NCI-H774 (cell line): ENCODE measurements at regions not wholly inside any gene's neighbourhood (a gene's known extent, or its start where the extent isn't known, plus 50 kb on each side); places are given as distances from the start of the nearest gene placed in this dataset.
"Not testable (repeated sequence)": the region's sequence is repeated elsewhere in the genome, so short reads cannot be mapped to it uniquely, and the experiment has no call there.

Experiments used
- DNase-seq: peaks from one replicate; lab custom pipeline; 2025; lab: John Stamatoyannopoulos, UW

DNA sequence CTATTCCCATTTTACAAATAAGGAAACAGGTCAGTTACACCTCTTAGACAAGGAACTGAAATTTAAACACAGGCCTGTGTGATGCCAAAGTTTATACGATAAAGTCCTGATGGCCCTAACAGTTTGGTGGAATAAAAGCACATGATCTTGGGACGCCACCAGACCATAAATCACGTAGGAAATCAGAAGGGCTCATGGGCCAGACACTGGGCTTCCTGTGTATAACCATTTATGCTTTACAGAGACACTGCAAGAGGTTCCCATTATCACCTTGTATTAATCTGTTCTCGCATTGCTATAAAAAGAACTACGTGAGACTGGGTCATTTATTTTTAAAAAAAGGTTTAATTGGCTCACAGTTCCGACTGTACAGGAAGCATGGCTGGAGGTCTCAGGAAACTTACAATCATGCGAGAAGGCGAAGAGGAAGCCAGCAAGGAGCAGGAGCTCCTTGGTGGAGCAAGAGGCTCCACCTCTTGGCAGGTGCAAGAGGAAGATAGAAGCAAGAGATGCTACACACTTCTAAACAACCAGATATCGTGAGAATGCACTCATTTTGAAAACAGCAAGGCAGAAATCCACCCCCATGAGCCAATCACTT lies 124.0 kb upstream of the MON1B start:
- no peak for DNase-seq

DNA sequence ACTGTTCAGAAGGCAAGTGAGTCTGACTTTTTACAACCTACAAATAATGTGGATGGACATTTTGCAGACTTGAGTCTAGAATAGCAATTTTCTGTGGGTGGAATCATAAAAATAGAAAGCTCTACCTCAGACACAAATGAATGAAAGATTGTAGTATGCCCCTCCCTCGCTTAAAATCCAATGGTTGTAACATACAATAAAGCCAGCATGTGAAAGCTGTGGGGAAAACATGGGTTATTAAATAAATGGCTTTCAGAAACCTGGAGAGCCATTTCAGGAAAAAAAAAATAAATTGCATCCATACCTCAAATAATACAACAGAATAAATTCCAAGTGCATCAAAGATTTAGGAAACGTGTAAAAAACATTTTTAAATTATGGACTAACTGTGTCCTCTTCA lies 123.1 kb upstream of the MON1B start:
- no peak for DNase-seq

DNA sequence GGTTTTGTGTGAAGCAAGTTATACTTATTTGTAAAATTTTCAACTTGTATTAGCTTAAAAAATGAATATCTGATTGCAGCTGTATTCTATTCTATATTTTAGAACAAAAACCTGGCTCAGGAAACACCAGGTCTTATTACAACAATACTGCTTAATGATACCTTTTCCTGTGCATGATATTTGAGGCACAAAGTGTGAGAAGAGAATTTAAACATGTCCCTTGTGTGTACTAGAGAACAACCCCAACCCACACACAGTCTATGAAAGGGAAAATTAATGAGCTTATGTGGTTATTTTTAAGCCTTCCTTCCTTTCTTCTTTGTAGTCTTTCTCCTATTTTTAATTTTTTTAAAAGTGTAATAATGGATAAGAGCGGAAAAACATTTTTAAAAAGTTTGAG lies 122.6 kb upstream of the MON1B start:
- DNase-seq: no peak

DNA sequence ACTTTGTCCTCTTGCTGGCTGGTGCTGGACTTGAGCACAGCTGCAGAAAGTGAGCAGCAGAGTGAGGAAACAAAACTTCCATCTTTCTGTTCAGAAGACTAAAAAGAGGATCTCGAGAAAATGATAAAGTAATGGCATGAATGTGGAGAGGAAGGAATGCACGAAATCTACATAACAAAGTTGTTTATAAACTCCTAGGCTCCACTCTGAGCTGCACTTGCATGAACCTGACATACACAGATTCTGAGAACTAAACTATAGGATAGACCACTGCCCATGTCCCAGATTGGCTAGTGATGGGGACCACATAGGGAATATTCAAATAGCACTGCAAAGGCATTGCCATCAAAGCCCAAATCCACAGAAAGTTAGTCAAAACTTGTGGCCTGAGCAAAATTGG lies 121.1 kb upstream of the MON1B start:
- DNase-seq: no peak

DNA sequence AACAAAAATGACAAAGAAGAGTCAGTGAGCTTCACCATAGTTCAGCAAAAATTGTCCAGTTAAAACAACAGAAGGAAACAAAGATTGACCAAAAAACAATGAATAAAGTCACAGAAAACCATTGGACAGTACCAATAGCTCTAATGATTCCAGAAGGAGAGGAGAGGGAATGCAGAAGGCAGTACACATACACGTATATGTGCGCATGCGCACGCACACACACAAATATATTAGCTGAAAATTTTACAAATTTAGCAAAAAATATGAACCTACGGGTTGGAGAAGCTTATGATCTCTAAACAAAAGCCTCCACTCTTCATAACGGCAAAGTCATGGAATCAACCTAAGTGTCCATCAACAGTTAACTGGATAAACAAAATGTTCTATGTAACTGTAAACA lies 120.3 kb upstream of the MON1B start:
- DNase-seq: no peak

DNA sequence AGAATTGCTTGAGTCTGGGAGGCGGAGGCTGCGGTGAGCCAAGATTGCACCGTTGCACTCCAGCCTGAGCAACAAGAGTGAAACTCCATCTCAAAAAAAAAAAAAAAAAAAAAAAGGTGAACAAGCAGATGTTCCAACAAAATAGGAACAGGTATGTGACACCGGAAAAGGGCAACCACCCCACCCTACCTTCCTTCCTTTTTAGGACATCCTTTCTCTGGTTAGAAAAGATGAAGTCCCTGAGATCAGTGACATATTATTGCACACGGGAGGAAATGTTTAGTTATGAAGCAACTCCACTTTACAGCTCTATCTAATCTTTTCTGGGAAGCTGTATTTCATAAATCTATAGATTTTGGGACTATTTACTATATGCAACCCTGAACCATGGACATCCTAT lies 114.2 kb upstream of the MON1B start:
- no peak for DNase-seq

DNA sequence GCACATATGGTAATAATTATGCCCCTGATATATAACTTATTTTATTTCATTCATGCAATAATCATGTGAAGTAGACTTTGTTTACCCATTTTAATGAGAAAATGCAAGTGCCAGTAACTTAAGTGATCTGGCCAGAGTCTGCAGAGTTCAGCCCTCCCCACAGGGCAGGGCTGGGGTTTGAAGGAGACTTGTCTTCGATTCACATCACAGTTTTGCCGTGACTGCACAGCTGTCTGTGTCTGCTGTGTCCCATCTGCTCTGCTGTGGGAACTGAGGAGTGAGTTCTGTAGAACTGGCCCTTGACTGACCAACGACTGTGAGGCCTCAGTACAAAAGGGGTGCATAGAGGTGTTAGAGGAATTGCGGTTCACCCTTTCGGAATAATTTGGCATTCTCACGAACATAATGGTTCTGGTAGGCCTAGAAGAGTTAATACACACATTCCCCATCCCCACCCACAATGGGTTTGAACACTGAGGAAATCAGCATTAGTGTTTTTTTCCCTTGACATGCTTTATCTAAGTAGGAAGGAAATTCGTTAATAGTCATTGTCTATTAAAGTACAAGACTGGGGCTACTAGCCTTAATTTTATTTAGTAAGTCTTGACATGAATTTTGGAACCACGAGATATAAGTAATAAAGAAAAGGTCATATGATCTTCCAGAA lies 113.6 kb upstream of the MON1B start:
- no peak for DNase-seq

DNA sequence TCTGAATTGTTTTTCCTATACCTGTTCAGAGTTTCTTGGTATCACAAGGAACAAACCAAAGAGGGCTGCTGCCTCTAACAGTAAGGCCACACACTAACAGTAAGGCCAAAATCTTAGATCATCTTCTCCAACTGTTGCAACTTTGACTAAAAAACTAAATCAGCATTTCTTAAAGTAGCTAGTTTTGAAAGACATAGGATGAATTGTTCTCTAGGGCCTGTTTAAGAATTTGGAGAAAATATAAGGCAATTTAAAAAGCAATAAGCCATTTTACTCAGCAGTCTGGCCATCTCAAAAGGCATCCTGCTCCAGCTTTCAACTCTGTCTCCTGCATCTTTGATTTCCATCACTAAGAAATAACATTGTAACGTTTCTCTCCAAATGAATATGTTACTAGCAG lies 105.0 kb upstream of the MON1B start:
- no peak for DNase-seq

DNA sequence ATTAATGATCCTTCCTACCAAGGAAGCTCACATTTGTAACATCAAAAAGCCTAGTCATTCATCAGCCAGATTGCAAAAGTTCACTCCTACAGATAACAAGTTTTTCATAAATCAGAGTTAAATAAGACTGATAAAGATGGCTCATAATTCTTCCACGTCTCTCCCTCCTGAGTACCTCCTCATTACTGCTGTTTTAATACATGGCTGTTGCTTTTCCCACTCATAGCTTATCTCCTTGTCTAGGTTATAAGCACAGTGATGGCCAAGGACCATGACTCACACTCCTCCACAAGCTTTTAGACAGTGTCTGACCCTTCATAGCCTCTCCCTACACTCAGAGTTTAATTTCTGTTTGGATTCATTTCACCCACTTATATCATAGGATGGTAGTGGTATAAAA lies 100.9 kb upstream of the MON1B start:
- no peak for DNase-seq

DNA sequence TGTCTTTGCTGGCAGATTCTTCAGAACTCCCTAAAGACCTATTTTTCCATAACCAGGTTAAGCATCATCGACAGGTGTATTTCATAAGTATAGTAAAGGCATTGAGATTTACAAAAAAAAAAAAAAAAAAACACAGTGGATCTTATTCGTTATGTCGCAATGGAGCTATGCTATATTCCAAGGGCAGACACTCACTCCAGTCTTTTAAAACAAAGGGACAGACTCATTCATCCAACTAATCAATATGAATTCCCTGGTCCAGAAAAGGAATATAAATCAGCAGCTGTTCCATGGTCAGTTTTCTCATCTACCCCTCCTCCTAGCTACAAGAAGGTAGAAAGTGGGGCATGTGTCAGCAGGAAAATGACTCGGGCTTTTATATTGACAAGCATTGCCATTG lies 97.7 kb upstream of the MON1B start:
- no peak for DNase-seq

DNA sequence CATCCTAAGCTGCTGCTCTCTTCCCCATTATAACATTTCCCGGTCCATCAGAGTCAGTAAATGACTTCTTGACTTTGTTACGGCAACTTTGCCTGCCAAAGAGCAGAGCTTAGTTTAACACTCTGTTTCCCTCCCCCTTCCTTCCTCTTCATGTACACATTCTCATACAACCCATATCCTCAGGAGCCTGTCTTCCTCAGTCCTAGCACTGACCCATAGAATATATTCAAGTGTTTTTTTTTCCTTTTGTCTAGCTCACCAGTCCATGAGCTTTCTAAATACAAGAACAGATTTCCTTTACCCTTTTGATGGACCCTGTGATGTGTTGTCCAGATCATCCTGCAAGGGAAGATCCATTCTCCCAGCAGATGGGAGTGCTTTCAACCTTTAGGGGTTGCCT lies 97.0 kb upstream of the MON1B start:
- DNase-seq: no peak

DNA sequence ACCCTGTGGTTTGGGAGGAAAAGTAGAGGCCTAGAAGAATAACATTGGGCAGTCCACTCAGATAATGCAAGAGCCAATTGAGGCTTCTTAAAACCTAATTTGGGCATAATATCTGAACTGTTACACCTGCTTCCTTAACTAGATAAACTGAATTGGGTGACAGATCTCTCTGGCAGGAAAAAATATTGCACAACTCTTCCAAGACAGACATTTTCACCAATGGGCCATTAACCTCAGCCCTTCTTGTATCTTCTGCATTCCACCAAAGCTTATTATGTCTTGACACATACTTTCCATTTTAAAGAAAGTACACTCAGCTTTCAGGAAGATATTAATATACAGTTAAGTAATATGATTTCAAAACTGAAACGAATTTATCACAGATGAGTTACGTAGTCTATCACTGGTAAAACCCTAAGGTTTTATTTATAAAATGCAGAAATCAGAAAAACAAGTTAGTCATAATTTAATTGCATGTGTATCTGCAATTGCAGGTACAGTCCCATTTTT lies 79.9 kb upstream of the MON1B start:
- no peak for DNase-seq

DNA sequence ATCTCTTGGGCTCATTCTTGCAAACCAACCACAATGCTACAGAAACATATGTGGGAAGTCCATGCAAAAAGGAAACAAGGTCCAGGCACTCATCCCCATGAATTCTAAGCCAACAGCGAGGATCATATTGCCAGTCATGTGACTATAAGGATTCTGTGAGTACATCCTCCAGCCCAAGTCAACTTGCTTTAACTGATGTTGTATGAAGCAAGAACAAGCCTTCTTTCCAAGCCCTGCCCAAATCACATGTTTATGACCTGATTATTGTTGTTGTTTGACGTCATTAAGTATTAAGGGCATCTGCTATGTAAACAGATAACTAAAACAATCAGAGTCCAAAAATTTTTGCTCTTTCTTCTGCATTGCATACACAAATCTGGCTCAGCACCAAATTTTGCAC lies 78.2 kb upstream of the MON1B start:
- DNase-seq: no peak

DNA sequence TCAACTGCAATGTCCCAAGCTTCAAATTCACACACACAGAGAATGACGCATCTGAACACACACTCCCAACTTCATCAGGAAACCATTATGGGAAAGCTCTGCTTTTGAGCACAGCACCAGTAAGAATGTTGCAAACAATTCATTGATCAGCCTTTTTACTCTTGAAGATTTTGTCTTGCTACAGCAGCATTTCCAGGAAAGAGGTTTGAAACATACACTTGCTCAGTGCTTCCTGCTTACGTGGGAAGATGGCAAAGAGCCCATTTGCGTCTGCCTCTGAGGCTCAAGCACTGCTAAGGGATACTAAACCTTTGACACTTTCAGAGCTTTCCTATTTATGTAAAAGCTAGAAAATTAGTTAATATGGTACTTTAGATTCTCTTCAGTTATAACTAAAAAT lies 77.2 kb upstream of the MON1B start:
- DNase-seq: no peak

DNA sequence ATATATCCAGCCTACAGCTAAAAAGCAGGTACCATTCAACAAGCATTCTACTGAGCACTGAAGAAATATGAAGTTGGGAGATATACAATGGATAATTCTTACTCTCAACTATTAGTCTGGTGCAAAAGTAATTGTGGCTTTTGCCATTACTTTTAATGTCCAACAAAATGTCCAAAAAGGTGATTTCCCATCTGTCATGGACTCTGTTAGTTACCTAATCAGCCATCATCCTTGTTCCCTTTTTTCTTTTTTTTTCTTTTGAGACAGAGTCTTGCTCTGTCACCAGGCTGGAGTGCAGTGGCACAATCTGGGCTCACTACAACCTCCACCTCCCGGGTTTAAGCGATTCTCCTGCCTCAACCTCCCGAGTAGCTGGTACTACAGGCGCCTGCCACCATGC lies 76.6 kb upstream of the MON1B start:
- DNase-seq: not testable (repeated sequence)

DNA sequence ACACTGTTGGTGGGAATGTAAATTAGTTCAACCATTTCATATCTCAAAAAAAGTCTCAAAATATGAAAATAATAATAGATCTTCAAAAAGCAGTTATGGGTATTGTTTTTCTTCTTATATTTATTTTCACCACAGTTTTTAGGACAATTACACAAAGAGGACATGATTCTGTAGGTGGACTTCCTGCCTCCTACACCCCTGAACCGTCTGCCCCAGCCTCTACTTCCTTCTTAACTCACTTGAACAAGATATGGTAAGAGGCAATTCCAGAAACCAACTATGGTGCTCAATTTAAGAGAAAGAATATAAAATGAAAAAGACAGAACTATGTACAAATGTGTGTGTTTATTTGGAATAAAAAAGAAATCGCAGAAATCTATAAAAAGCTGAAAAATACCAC lies 74.1 kb upstream of the MON1B start:
- DNase-seq: no peak

DNA sequence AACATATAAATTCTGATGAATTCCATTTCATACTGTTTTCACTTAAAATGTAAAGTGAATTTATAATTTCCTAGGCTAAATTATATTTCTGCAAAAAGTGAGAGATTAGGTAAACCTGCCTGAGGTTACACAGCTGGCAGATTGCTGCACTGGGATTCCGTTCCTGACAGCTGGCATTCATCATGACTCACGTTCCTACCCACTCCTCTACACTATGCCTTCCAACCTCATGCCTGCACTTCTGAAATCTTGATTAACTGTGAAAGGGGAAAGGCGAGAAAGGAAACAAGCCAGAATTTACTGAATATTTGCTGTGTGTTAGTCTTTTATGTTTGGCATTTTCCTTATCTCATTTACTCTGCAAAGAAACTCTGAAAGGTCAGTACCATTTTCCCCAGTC lies 73.3 kb upstream of the MON1B start:
- DNase-seq: no peak

DNA sequence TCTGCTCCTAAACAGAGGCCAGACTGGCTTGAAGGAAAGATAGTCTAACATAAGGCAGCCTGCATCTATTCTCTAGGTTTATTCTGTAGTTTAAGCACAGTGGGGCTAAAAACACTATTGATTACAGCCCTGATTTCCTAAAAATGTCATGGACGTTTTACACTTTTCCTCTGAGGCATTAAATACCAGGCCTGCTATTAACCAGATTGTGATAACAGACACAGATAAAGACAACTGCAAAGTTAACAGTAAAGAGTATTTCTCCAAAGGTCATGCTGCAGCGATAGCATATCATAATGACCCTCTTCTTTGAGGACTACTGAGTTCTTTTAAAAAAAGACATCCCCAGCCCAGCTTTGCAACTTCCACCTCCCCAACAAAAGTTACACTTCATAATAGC lies 59.6 kb upstream of the MON1B start:
- DNase-seq: no peak

DNA sequence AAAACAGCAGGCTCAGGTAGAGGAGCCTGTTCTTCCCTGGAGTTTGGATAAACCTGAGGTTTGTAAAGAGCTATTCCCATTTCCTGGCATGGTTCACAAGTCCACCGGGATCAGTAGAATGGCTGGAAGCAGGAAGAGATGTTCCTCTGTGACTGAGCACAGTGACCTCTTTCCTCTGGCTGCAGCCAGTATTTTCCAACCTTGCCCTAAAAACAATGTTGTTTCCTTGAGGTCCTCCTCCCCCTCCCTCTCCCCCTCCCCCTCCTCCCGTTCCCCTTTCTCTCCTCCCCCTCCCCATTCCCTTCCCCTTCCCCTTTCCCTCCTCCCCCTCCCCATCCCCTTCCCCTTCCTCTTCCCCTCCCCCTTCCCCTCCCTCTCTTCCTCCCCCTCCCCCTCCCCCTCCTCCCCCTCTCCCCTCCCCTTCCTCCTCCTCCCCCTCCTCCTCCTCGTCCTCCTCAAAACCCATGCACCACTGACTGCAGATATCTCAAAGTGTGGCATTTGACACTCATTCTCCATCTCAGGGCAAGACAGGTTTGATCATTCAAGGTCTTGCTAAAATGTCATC lies 58.9 kb upstream of the MON1B start:
- DNase-seq: no peak

DNA sequence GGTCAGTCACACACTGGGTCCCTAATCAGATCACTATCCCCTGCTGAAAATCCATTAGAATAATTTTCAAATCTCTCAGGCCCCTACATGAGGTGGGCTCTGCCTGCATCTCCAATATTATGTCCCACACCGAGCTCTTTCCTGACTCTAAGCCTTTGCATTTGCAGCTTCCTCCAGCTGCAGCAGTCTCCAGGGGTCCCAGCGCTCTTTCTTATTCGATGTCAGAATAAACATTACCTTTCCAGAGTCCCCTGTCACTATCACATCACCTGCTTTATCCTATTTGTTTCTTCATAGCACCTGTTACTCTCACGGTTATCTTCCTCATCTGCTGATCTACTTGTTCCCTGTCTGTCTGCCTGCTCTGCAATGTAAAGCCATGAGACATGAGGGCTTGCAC lies 57.3 kb upstream of the MON1B start:
- no peak for DNase-seq

DNA sequence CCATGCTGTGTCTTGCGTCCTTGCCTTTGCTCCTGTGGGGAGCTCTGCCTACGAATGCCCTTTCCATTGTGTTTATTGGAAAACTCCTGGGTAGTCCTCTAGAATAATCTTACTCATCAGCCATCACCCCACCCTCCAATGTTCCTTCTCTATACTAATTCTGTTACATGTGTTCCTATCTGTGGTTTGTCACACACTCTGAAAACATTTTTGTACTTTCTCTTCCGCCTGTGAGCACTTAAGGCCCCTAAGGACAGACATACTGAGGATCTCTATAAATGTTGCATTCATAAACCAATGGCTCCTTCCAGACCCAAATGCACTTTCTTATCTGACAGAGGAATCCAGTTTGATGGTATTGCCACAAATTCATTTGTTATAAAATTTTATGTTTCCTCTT lies 53.9 kb upstream of the MON1B start:
- no peak for DNase-seq
